CD4-positive, alpha-beta T cell treated with Interleukin-2 at 100 ng/mL for 4 hours (primary cell): ENCODE measurements at regions not wholly inside any gene's neighbourhood (a gene's known extent, or its start where the extent isn't known, plus 50 kb on each side); places are given as distances from the start of the nearest gene placed in this dataset.

Experiments used
- DNase-seq: peaks from one replicate; pipeline ENCODE4 v3.0.0-alpha.2; 2020; ENCODE audit warnings: low spot score

DNA sequence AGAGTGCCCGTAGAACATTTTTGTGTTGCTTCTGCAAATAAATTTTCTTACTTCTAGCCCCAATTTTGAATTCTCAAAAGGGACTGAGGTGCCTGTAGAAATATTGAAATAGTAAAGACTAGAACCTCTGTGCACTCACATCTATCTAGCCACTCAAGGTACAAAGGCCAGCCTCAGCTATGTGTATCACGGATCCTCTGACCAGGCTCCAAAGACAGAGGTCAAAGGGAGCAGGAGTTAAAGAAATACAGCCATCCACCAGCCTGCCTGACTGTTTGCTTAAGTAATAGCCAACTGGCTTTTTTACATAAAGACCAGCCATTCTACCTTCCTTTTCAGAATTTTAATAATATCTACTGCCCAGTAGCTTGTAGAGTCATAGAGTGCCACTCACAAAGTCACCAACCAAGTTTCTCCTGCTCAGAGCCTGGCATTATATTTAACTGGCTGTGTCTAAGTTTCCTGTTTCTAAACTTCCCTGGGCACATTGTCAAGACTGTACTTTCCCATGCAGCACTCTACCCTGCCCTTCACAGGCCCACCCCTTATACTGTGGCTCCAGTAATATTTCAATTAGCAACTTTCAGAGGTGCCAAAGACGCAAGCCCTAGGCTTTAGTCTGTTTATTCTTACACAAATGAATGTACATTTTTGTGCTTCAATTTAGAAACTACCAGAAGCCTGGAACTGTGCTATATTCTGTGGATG, 338.3 kb upstream of the NT5C1B start:
- no peak for DNase-seq

DNA sequence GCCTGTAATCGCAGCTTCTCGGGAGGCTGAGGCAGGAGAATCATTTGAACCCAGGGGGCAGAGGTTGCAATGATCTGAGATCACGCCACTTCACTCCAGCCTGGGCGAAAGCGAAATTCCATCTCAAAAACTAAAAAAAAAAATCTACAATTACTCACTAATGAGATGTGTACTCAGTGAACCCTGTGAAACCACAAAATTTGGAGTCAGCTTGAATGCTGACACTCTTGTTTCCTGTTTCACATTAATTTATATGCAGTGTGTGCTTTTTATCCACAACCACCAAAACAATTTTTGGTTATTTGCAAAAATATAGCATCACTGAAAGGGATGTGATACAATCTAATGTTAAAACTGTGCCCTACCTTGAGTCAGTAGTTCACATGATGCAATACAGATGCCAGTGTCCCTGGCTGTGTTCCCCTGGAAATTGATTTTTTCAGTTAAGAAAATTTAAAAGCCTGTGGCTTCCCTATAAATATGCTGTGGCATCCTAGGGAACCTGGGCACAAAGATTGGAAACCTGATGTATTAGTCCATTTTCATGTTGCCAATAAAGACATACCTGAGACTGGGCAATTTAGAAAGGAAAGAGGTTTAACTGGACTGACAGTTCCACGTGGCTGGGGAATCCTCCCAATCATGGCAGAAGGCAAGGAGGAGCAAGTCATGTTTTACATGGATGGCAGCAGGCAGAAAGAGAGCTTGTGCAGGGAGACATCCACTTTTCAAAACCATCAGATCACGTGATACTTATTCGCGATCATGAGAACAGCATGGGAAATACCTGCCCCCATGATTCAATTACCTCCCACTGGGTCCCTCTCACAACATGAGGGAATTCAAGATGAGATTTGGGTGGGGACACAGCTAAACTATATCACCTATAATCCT, 337.5 kb upstream of the NT5C1B start:
- no peak for DNase-seq

DNA sequence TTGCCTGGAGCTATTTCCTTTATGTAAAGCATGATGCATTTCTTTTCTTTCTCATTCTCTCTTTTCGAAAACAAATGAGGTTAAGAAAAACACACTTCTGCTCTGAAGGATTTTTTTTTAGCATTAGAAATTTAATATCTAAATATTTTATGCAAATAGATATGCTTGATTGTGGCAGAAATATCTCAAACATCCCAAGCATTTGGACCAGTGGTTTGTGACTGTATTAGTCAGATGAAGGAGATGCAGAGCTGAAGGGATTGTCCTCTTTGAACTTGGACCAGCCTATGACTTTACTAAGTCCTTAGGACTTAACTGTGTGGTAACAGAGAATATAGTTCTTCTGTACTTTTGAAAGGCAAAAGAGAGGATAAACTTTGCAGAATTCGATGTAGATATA, 335.9 kb upstream of the NT5C1B start:
- no peak for DNase-seq

DNA sequence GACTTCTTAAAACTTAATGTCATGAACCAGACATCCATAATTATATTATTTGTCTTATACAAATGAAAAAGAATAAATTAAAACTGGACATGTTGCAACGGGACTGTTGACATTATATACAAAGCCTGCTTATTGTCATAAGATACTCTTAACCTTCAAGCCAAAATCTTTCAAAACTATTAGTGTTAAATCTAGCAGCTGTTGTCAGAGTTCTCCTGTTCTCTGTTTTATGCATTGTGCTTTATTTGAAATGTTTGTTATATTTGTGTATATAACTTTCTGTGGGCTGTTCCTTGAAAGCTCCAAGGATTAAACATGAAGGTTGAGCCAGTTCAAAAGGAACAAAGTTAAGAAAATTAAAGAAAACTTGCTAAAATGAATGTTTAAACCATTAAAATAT, 335.5 kb upstream of the NT5C1B start:
- no peak for DNase-seq

DNA sequence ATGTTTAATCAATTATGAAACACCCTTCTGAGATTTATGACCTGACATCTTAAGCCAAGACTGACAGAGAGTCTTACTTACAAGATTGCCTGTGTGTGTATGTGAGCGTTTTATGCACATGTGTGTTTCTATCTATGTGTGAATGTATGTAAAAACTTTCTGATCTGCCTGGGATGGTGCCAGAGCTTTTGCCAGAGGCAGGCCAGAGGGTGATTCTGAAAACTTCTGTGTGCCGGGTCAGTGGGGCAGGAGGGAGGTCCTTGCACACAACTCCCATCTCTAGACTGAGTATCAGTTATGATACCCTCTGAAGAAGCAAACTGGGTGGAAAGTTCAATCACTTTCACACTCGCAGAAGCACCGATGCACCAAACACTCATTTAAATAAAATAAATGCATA, 335.0 kb upstream of the NT5C1B start:
- no peak for DNase-seq

DNA sequence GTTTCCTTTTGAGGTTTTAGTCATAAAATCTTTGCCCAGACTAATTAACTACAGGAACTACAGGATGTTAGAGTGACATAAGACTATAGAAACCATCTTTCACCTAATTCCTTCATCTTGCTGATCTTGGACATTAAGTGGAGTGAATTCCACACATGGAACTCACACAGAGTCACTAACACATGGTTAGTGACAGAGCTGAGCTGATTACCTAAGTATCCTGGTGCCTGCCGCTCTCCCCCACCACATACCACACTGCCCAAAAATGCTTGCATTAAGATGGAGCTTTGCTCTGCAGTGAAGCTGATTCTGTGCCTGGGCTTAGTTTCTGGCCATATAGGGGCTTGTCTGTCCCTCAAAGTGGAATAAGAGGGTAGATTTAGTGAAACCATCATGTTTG, 332.9 kb upstream of the NT5C1B start:
- DNase-seq: no peak

DNA sequence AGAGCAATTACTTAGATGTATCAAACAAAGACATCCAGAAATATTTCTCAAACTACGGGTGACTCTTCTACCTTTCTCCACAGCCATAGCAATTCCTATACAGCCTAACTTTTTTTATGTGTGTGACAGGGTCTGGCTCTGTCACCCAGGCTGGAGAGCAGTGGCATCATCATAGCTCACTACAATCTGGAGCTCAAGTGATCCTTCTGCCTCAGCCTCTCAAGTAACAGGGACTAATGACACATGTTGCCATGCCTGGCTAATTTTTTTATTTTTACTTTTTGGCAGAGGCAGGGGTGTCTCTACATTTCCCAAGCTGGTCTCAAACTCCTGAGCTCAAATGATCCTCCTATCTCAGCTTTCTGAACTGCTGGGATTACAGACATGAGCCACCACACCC, 328.9 kb upstream of the NT5C1B start:
- no peak for DNase-seq

DNA sequence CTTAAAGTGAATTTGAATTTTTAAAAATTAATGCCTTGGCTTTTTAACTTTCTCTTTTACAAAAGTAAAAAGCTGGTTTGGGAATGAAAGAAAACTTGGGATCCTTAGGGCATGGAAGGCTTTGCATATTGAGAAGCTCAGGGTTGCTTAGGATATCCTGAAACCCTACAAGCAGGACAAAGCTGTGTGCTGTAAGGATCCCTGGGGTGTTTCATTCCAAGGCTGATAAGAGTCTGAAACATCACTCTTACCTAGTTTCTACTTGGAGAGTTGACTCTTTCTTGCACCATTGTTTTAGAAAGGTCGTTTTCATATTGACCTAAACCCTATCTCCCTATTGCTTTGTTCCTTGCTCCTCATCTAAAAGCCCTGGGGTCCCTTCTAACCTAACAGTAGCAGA, 325.9 kb upstream of the NT5C1B start:
- no peak for DNase-seq

DNA sequence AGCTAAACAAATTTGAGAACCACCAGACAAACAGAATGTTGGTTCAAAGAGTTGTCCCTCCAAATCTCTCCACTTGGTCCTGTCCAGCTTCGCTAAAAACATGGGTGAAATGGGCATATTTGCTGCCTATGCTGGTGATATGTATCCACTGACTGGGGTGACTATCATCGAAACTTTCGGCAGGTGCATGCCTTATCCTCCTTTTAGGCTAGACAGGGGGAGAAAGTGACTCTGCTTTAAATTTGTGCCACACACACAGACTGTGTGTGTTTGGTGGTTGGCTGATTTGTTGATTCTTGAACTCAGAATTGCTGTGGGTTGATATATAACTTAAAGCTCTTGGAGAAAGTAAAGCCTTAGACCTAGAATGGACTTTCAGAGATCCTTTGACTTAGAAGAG, 324.1 kb upstream of the NT5C1B start:
- DNase-seq: no peak

DNA sequence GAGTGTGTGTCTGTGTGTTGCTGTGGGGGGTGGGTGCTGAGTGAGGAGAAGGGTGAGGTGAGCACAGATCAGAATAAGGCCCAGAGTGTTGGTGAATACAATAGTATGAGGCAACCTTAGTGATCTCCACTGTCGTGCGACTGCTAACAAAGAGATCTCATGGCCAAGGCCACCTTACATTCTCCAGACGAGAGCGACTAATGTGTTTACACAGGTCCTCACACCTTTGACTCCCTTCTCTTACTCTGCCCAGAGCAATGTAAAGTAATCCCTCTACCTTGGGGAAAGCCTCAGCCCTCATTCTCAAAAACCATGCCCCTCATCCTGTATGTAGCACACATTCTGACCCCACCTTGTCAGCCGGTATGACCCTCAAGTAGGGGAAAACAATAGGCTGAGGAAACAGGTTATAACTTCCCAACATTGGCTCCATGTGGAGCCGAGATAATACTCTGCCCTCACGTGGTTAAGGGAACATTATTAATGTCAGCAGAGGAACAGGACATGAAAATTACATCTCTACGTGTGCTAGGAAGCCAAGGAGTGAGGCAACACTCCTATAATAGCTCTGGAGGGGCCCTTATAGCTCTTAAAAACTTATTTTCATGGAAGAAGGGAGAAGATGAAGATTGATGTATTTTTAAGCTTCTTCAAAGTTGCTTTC, 323.0 kb upstream of the NT5C1B start:
- no peak for DNase-seq

DNA sequence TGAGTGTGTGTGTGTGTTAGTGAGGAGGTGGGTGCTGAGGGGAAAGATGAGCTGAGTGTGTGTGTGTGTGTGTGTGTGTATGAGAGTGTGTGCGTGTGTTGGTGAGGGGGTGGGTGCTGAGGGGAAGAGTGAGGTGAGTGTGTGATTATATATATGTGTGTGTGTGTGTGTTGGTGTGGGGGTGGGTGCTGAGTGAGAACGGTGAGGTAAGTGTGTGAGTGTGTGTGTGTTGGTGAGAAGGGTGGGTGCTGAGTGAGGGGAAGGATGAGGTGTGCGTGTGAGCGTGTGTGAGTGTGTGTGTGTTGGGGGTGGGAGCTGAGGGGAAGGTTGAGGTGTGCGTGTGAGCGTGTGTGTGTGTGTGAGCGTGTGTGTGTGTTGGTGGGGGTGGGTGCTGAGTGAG, 322.0 kb upstream of the NT5C1B start:
- no peak for DNase-seq

DNA sequence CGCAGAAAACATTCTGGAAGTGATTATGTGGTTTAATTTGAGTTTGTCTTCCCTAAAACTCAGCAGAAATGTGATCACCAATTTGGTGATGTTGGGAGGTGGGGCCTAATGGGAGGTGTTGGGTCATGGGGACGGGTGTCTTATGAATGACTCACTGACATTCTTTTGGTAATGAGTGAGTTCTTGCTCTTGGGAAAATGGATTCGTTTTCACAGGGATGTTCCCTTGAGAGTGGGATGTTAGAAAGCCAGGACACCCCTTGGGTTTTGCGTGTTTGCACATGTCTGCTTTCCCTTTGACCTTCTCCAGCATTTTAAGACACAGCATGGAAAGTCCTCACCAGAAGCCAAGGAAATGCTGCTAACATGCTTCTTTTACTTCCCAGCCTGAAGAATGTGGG, 321.5 kb upstream of the NT5C1B start:
- DNase-seq: no peak

DNA sequence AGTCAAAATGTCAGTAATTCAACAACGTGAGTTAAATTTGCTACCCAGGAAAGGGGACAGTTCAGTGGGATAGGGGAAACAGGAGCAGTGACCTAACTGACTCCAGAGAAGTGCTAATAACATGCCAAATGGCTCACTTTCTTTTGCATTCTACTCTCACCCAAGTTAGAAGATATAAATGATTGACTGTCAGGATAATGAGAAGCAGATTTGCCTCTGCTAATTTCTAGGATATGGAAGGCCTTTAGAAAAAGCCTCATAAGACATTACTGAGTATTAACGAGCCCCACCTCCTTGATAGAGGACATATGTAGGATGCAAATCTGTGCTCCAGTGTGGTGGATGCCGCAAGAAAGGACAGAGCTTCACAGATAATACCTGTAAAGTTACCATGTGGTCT, 318.6 kb upstream of the NT5C1B start:
- no peak for DNase-seq

DNA sequence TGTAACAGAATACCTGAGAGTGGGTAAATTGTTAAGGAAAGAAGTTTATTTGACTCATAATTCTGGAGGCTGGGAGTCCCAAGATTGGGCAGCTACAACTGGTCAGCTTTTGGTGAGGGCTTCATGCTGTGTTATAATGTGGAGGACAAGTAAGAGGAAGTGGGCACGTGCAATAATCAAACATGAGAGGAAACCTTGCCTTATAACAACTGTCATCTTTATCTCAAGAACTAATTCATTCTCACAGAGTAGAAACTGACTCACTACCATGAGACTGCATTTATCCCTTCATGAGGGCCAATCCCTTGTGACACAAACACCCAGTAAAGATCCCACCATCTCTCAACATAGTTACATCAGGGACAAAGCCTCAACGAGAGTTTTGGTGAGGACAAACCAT, 318.1 kb upstream of the NT5C1B start:
- no peak for DNase-seq

DNA sequence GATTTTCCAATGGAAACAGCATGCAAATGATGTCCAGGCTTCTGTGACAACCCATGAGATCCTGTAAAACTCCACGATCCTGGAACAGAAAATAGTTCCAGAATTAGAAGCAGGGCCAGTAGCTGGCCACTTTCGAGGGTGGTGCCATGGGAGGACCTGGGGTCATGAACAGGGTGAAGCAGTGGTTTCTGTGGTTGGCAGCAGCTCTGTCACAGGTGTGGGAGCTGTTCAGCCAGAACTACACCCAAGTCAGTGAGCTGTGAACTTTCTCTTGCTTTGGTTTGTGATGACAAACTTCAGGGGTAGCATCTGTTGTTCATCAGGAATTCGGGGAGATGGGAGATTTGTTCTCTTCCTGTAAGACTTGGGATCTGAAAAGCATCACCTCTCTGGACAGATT, 314.4 kb upstream of the NT5C1B start:
- DNase-seq: no peak

DNA sequence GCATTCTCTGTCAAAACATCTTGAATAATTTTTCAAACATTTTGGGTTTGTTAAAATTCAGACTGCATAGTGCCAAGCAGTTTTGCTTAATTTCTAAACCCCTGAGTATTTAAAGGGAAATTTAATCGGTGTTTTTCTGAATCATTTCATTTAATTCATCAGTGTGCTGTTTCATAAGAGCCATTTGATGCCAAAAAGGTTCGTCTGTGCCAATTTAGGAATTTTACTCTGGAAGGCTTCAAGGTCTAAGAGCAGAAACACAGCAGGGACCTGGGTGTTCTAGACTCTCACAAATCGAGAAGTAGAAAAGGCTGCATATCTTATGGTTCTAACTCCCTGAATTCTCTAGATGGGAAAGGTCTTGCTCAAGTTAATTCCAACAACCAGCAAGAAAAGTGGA, 311.9 kb upstream of the NT5C1B start:
- no peak for DNase-seq

DNA sequence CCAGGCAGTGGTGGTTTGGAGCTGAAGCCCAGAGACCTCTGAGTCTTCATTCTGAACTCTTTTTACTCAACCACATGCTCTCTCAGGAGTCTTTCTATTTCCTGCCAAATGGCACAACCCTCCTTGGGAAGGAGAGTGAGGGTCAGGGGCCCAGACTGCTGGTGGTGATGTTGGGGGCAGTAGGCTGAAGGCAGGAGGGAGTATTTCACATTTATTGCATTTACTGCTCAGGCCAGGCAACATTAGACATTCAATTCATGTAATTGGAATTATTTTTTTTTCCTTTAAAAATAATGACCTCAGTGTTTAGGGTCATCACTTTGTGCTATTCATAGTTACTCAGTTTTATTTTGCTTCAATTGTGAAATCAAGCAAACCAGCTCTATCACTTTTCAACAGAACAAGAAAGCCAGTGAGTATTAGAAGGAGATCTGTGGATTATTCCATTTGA, 311.3 kb upstream of the NT5C1B start:
- DNase-seq: no peak

DNA sequence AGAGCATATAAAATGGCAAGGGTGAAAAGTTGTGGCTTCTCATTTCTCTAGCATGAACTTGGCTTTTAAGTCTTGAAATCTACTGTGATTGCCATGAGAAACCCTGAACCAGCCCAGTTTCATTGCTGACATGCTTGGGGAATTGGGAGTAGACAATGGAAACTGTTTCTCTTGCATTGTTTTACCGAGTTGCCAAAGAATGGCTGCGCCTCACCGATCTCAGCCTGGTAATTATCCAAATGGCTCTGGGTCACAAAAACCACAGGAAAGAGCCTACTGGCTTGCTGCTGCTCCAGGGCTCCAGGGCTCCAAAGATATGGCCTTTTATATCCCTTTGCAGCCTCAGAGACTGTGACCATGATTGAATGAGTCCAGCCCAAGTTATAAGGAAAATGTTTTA, 310.4 kb upstream of the NT5C1B start:
- no peak for DNase-seq

DNA sequence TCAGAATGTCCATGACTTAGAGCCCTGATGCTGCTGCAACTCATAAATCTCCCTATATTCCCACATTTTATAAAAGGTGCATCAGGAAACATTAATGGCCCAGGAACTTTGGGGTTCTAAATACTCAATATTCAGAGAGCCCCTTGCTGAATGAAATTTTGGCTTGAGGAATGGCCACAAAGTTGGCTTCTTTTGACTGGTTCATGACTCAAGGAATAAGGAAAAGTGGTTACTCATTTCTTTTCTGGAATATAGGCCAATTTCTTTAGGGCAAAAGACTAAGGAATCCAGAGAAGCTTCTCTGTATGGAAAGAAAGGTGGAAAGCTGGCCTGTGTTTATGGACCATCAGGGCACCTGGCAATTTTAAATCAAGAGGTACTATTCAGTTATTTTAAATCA, 308.9 kb upstream of the NT5C1B start:
- no peak for DNase-seq

DNA sequence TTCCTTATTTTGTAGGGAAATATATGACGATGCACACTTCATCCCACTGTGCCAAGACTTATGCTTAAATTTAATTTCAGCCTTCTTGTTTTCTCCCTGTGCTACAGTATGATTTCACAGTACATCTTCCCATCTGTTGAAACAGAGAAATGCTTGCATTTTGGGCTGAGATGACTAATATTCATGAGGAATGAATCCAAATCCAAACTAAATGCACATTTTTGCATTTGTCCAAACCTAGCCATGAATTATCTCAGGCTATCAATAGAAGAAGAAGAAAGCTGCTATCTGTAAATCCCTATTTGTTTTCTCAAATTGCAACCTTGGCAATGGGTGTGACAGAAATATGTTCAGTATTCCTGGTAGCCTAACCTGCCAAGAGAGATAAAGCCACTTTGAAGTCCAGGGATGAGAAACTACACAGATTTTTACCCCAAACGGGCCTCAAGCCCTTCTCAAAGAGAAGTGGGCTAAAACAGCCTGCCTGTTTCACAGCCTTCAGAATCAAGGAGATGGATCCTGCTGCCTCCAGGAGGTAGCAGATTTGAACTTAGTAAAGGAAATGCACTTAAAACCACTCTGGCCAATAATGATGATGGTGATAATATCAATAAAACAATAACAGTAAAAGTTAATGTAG, 306.9 kb upstream of the NT5C1B start:
- no peak for DNase-seq

DNA sequence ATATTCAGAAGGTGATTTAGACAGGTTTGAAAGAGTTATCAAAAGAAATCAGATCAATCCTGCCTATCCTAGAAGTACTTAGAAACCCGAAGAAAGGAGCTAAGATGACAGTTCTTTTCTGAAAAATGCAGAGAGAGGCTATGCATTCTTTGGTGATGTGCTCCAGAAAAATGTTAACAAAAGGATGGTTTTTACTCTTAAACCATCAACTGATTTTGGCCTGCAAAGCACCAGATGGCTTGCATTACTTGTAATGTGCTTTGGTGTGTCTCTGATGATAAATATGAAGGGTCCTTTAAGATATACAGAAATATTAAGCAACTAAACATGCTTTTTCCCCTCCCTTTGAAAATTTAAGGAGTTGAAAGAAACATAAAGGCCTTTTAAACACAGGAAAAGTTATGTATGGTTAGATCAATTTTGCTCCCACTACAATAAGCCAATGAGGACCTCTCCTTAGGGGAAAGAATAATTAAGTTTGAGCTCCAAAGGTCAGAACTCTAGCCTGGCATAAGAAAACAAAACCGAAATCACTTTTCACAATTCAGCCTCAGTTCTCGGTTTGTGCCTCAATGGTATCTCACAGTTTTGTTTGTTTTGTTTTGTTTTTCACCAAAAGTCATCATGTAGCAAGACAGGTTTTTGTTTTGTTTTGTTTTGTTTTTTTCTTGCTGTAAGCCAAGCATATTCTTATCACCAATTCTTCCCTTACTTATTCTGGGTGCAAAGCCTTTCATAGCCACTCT, 302.4 kb upstream of the NT5C1B start:
- DNase-seq: no peak
